SIG-M5 treated with dmso at 0.1 percent for 504 hours (cell line): ENCODE measurements at regions not wholly inside any gene's neighbourhood (a gene's known extent, or its start where the extent isn't known, plus 50 kb on each side); places are given as distances from the start of the nearest gene placed in this dataset.

ENCODE experiments used
- DNase-seq: peaks from one replicate; lab custom pipeline; 2025; ENCODE audit not compliant: unreplicated experiment; lab: John Stamatoyannopoulos, UW

- DNase-seq: no peak
These were observed 95.9 kb upstream of the LEP start for GRCh38 chr7:128145191-128145590.

- DNase-seq: no peak
These were observed 95.0 kb upstream of the LEP start for GRCh38 chr7:128146052-128146451.

GRCh38 chr7:128148676-128149075 is 92.4 kb upstream of the LEP start:
- DNase-seq: no peak

GRCh38 chr7:128150223-128150865 is 90.7 kb upstream of the LEP start:
- DNase-seq: no peak

- DNase-seq: peak; percentile 35
These were observed 89.4 kb upstream of the LEP start for GRCh38 chr7:128151635-128152034.

- DNase-seq: no peak
These were observed 88.4 kb upstream of the LEP start for GRCh38 chr7:128152721-128153120.

- DNase-seq: no peak
These were observed 87.6 kb upstream of the LEP start for GRCh38 chr7:128153436-128153835.

GRCh38 chr7:128154504-128154903 is 86.6 kb upstream of the LEP start:
- DNase-seq: no peak

- DNase-seq: no peak
These were observed 85.9 kb upstream of the LEP start for GRCh38 chr7:128155100-128155740.

- DNase-seq: no peak
These were observed 83.2 kb upstream of the LEP start for GRCh38 chr7:128157906-128158305.

- no peak for DNase-seq
These were observed 82.7 kb upstream of the LEP start for GRCh38 chr7:128158370-128158769.

- no peak for DNase-seq
These were observed 80.8 kb upstream of the LEP start for GRCh38 chr7:128160296-128160695.

GRCh38 chr7:128161466-128162125 is 79.5 kb upstream of the LEP start:
- no peak for DNase-seq

GRCh38 chr7:128162666-128163065 is 78.4 kb upstream of the LEP start:
- no peak for DNase-seq

- no peak for DNase-seq
These were observed 77.6 kb upstream of the LEP start for GRCh38 chr7:128163473-128163872.

GRCh38 chr7:128164061-128164954 is 76.8 kb upstream of the LEP start:
- DNase-seq: no peak

- no peak for DNase-seq
These were observed 76.0 kb upstream of the LEP start for GRCh38 chr7:128164955-128165670.

GRCh38 chr7:128165927-128166420 is 75.1 kb upstream of the LEP start:
- no peak for DNase-seq

GRCh38 chr7:128166603-128167041 is 74.5 kb upstream of the LEP start:
- DNase-seq: no peak

- peak; percentile 32 for DNase-seq
These were observed 73.9 kb upstream of the LEP start for GRCh38 chr7:128167042-128167701.
